H1 (cell line): ENCODE measurements at regions not wholly inside any gene's neighbourhood (a gene's known extent, or its start where the extent isn't known, plus 50 kb on each side); places are given as distances from the start of the nearest gene placed in this dataset.
"Not testable (repeated sequence)": the region's sequence is repeated elsewhere in the genome, so short reads cannot be mapped to it uniquely, and the experiment has no call there.

ENCODE experiments used
- CTCF ChIA-PET: fragments of 300-600 bp; sonication (Branson Sonifier 250); formaldehyde crosslinking; loops from one replicate; lab custom pipeline; 2021; ENCODE audit not compliant: partially characterized antibody; lab: Charles Lee
- POLR2A ChIA-PET: fragments of 300-600 bp; sonication (Branson Sonifier 250); formaldehyde crosslinking; loops from one replicate; lab custom pipeline; 2021; ENCODE audit warnings: inconsistent platforms; ENCODE audit not compliant: partially characterized antibody; lab: Charles Lee
- DNase-seq, 2 experiments: peaks; one replicate each; pipeline versions ENCODE4 v3.0.0 to v3.0.0-alpha.2; 2010 to 2022; ENCODE audit warnings: low spot score in 2 of 2, low read depth in 1 of 2, mixed read lengths in 1 of 2
- FAIRE-seq: peaks from 2 replicates; lab custom pipeline; 2011; peaks lifted over from hg19 to GRCh38; lab: Jason Lieb, UNC
- H2AFZ ChIP-seq: 2 replicates; pipeline ENCODE4 v1.8.1; 2012; ENCODE audit warnings: low read length, inconsistent platforms
- H2AK5ac ChIP-seq: 2 replicates; pipeline ENCODE4 v1.6.1; 2013; ENCODE audit warnings: low read depth, low read length
- H2BK120ac ChIP-seq: replicated peaks from 2 replicates; pipeline ENCODE3; 2013; ENCODE audit warnings: low read depth, low read length, inconsistent platforms
- H2BK12ac ChIP-seq: 2 replicates; pipeline ENCODE4 v1.6.1; 2013; ENCODE audit warnings: low read depth, low read length
- H2BK15ac ChIP-seq: 2 replicates; pipeline ENCODE4 v1.6.1; 2013; ENCODE audit warnings: low read length
- H2BK20ac ChIP-seq: 2 replicates; pipeline ENCODE4 v1.6.1; 2013; ENCODE audit warnings: low read length
- H2BK5ac ChIP-seq: 2 replicates; pipeline ENCODE4 v1.6.1; 2013; ENCODE audit warnings: low read depth, low read length
- H3K14ac ChIP-seq: 2 replicates; pipeline ENCODE4 v1.6.1; 2013; ENCODE audit warnings: inconsistent platforms; ENCODE audit not compliant: insufficient read length
- H3K18ac ChIP-seq: 2 replicates; pipeline ENCODE4 v1.6.1; 2013; ENCODE audit warnings: low read length; ENCODE audit errors: extremely low read depth
- H3K23ac ChIP-seq: 2 replicates; pipeline ENCODE4 v1.6.1; 2013; ENCODE audit warnings: inconsistent platforms; ENCODE audit not compliant: insufficient read length
- H3K23me2 ChIP-seq: 2 replicates; pipeline ENCODE4 v1.6.1; 2013; ENCODE audit warnings: low read depth, low read length
- H3K27ac ChIP-seq: 2 replicates; pipeline ENCODE4 v1.6.1; 2011; ENCODE audit warnings: low read depth, low read length, inconsistent platforms
- H3K27me3 ChIP-seq, 4 experiments: replicated peaks in 1 of 4; 1 replicate in 1 of 4; 2 replicates in 3 of 4; pipeline versions ENCODE4 v1.6.1 to v1.8.1; 2011 to 2013; ENCODE audit warnings: low read length in 3 of 4, mild to moderate bottlenecking in 3 of 4, inconsistent platforms in 2 of 4, mixed read lengths in 2 of 4, moderate library complexity in 1 of 4; ENCODE audit not compliant: control insufficient read depth in 3 of 4, insufficient read depth in 3 of 4; ENCODE audit errors: extremely low read depth in 1 of 4
- H3K36me3 ChIP-seq, 4 experiments: 2 replicates each; pipeline versions ENCODE4 v1.6.1 to v1.8.1; 2011 to 2013; ENCODE audit warnings: mild to moderate bottlenecking in 4 of 4, low read length in 3 of 4, moderate library complexity in 2 of 4, control low read depth in 1 of 4, inconsistent platforms in 1 of 4; ENCODE audit not compliant: insufficient read depth in 4 of 4, control insufficient read depth in 2 of 4
- H3K4ac ChIP-seq: replicated peaks from 2 replicates; pipeline ENCODE3; 2013; ENCODE audit warnings: low read length, low read depth, mixed read lengths, inconsistent platforms; ENCODE audit not compliant: insufficient read length
- H3K4me1 ChIP-seq, 4 experiments: replicated peaks in 1 of 4; 1 replicate in 1 of 4; 2 replicates in 3 of 4; pipeline versions ENCODE4 v1.6.1 to v1.8.1; 2011 to 2013; ENCODE audit warnings: low read length in 3 of 4, inconsistent platforms in 2 of 4, mixed read lengths in 1 of 4; ENCODE audit not compliant: insufficient read depth in 4 of 4, control insufficient read depth in 3 of 4
- H3K4me2 ChIP-seq, 2 experiments: 2 replicates each; pipeline versions ENCODE4 v1.6.1 to v1.8.1; 2011 to 2013; ENCODE audit warnings: low read depth in 2 of 2, low read length in 2 of 2, control low read depth in 1 of 2, inconsistent platforms in 1 of 2, mild to moderate bottlenecking in 1 of 2; ENCODE audit not compliant: insufficient read depth in 1 of 2
- H3K4me3 ChIP-seq, 4 experiments: fragments of 200-600, 300-600 bp in 1 of 4; sonication (generic), shearing (Covaris generic), sonication (Bioruptor Twin) in 1 of 4; 2 replicates each; pipeline versions ENCODE4 v1.5.1 to v1.8.1; 2011 to 2016; ENCODE audit warnings: low read length in 4 of 4, low read depth in 3 of 4, control low read depth in 2 of 4, inconsistent platforms in 2 of 4, mild to moderate bottlenecking in 2 of 4, mixed read lengths in 1 of 4, moderate library complexity in 1 of 4; ENCODE audit not compliant: insufficient read depth in 2 of 4; ENCODE audit errors: extremely low read depth in 1 of 4
- H3K56ac ChIP-seq: replicated peaks from 2 replicates; pipeline ENCODE3; 2013; ENCODE audit warnings: low read depth, mild to moderate bottlenecking, mixed read lengths, low read length, inconsistent platforms; ENCODE audit not compliant: insufficient read length
- H3K79me1 ChIP-seq: 2 replicates; pipeline ENCODE4 v1.6.1; 2013; ENCODE audit warnings: low read depth, low read length, control low read depth
- H3K79me2 ChIP-seq, 2 experiments: 2 replicates each; pipeline versions ENCODE4 v1.6.1 to v1.8.1; 2012 to 2013; ENCODE audit warnings: low read length in 2 of 2, mild to moderate bottlenecking in 2 of 2, inconsistent platforms in 1 of 2; ENCODE audit not compliant: insufficient read depth in 2 of 2, control insufficient read depth in 1 of 2
- H3K9ac ChIP-seq, 4 experiments: replicated peaks in 1 of 4; 1 replicate in 1 of 4; 2 replicates in 3 of 4; pipeline versions ENCODE4 v1.6.1 to v1.8.1; 2011 to 2013; ENCODE audit warnings: low read depth in 3 of 4, low read length in 3 of 4, control low read depth in 2 of 4, mild to moderate bottlenecking in 2 of 4, moderate library complexity in 2 of 4, inconsistent platforms in 1 of 4; ENCODE audit errors: extremely low read depth in 1 of 4
- H3K9me3 ChIP-seq, 2 experiments: 2 replicates each; pipeline versions ENCODE4 v1.6.1 to v1.8.1; 2012 to 2013; ENCODE audit warnings: mild to moderate bottlenecking in 2 of 2, moderate library complexity in 2 of 2, control low read depth in 1 of 2, inconsistent platforms in 1 of 2, low read depth in 1 of 2, low read length in 1 of 2, mixed read lengths in 1 of 2; ENCODE audit not compliant: insufficient read depth in 2 of 2
- H4K20me1 ChIP-seq, 2 experiments: replicated peaks in 1 of 2; 2 replicates each; pipeline versions ENCODE3 to v1.8.1; 2011 to 2013; ENCODE audit warnings: inconsistent platforms in 2 of 2, low read length in 2 of 2, mild to moderate bottlenecking in 1 of 2; ENCODE audit not compliant: insufficient read depth in 2 of 2, control insufficient read depth in 1 of 2
- H4K5ac ChIP-seq: 2 replicates; pipeline ENCODE4 v1.6.1; 2013; ENCODE audit warnings: low read length, low read depth, mixed read lengths, inconsistent platforms; ENCODE audit not compliant: insufficient read length
- H4K8ac ChIP-seq: 2 replicates; pipeline ENCODE4 v1.8.0; 2013; ENCODE audit warnings: mild to moderate bottlenecking, moderate library complexity, low read length, inconsistent platforms; ENCODE audit not compliant: insufficient read depth; ENCODE audit errors: extremely low read depth
- H4K91ac ChIP-seq: replicated peaks from 2 replicates; pipeline ENCODE3; 2013; ENCODE audit warnings: low read length, mixed read lengths, inconsistent platforms; ENCODE audit not compliant: insufficient read length
- WGBS, 2 experiments: shearing (Covaris generic) in 1 of 2; methylation state at CpG; one replicate each; pipeline versions ENCODE4 v1.1.6 to v1.1.7; 2013 to 2015; ENCODE audit warnings: low lambda C conversion rate in 2 of 2, mixed read lengths in 2 of 2, inconsistent platforms in 1 of 2, low coverage in 1 of 2, missing lambda C conversion rate in 1 of 2; ENCODE audit not compliant: insufficient replicate concordance in 2 of 2, insufficient coverage in 1 of 2, insufficient read length in 1 of 2; ENCODE audit errors: extremely low coverage in 1 of 2, missing lambda C conversion rate in 1 of 2; 5-methylcytosine and 5-hydroxymethylcytosine counted together

DNA sequence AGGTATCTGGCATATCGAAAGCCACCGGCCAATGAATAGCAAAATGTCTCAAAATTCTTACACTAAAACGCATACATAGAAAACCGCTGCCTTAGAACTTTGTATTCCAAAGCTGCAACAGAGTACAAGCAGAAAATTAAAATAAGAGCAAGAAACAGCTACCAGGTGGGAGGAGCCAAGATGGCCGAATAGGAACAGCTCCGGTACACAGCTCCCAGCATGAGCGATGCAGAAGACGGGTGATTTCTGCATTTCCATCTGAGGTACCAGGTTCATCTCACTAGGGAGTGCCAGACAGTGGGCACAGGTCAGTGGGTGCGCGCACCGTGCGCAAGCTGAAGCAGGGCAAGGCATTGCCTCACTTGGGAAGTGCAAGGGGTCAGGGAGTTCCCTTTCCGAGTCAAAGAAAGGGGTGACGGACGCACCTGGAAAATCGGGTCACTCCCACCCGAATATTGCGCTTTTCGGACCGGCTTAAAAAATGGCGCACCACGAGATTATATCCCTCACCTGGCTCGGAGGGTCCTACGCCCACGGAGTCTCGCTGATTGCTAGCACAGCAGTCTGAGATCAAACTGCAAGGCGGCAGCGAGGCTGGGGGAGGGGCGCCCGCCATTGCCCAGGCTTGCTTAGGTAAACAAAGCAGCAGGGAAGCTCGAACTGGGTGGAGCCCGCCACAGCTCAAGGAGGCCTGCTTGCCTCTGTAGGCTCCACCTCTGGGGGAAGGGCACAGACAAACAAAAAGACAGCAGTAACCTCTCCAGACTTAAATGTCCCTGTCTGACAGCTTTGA lies 367.2 kb upstream of the ATP11B start:
- not testable (repeated sequence) for H2AFZ ChIP-seq
- H3K4me2 ChIP-seq: peak overlapping the region in 1 of 2 experiments; percentile 51; a peak in 2 of 4 replicates

More for the DNA sequence above, 367.2 kb upstream of the ATP11B start:
- H3K4ac ChIP-seq, H3K79me1 ChIP-seq, H3K23ac ChIP-seq, H4K8ac ChIP-seq, H2BK12ac ChIP-seq, H4K5ac ChIP-seq, H3K56ac ChIP-seq, H2BK5ac ChIP-seq, H2BK120ac ChIP-seq, H2AK5ac ChIP-seq, H3K79me2 ChIP-seq, H3K18ac ChIP-seq, H3K9ac ChIP-seq, H2BK15ac ChIP-seq, H3K9me3 ChIP-seq, H2BK20ac ChIP-seq, CTCF ChIA-PET, H4K20me1 ChIP-seq, H3K4me1 ChIP-seq, H3K27me3 ChIP-seq, H3K27ac ChIP-seq, H4K91ac ChIP-seq, FAIRE-seq, H3K14ac ChIP-seq, H3K23me2 ChIP-seq, H3K36me3 ChIP-seq: not testable (repeated sequence)
- DNase-seq: peak in 1 of 2 experiments; percentile 66
- WGBS, 2 experiments: 72% methylated on average over 21 of the region's 32 CpGs; no CpG with 5 or more reads in 1 of the 2 experiments
- POLR2A ChIA-PET: interaction anchor here (1.3 kb wide), 1 partner anchor 26 kb away, joined by 3 read pairs; no protein-coding TSS in a partner anchor
- peak overlapping the region in 2 of 4 experiments; percentile 10 to 22; a peak in 2 of 8 replicates for H3K4me3 ChIP-seq
